ENCODE measurements at regions not wholly inside any gene's neighbourhood (a gene's known extent, or its start where the extent isn't known, plus 50 kb on each side); places are given as distances from the start of the nearest gene placed in this dataset.
"Not testable (repeated sequence)": the region's sequence is repeated elsewhere in the genome, so short reads cannot be mapped to it uniquely, and the experiment has no call there.

GRCh38 chr15:31705076-31705678, 325.1 kb upstream of the CHRNA7 start:
- DNase-seq: not testable (repeated sequence)

GRCh38 chr15:31707944-31708702, 322.2 kb upstream of the CHRNA7 start:
- DNase-seq: not testable (repeated sequence)

GRCh38 chr15:31708703-31709327, 321.5 kb upstream of the CHRNA7 start:
- not testable (repeated sequence) for DNase-seq

GRCh38 chr15:31709479-31709878, 320.8 kb upstream of the CHRNA7 start:
- not testable (repeated sequence) for DNase-seq

GRCh38 chr15:31710806-31711205, 319.5 kb upstream of the CHRNA7 start:
- not testable (repeated sequence) for DNase-seq

- DNase-seq: not testable (repeated sequence)
Measured at GRCh38 chr15:31715208-31715607, 315.1 kb upstream of the CHRNA7 start.

GRCh38 chr15:31718625-31719024, 311.7 kb upstream of the CHRNA7 start:
- DNase-seq: not testable (repeated sequence)

GRCh38 chr15:31719396-31720022, 310.8 kb upstream of the CHRNA7 start:
- DNase-seq: not testable (repeated sequence)

GRCh38 chr15:31723019-31723418, 307.3 kb upstream of the CHRNA7 start:
- DNase-seq: not testable (repeated sequence)

- not testable (repeated sequence) for DNase-seq
Measured at GRCh38 chr15:31724903-31725302, 305.4 kb upstream of the CHRNA7 start.

GRCh38 chr15:31725619-31726018, 304.7 kb upstream of the CHRNA7 start:
- DNase-seq: not testable (repeated sequence)

GRCh38 chr15:31727612-31728011, 302.7 kb upstream of the CHRNA7 start:
- no peak for DNase-seq

GRCh38 chr15:31732726-31733125, 297.6 kb upstream of the CHRNA7 start:
- no peak for DNase-seq

GRCh38 chr15:31733424-31733823, 296.9 kb upstream of the CHRNA7 start:
- no peak for DNase-seq

GRCh38 chr15:31740203-31740602, 290.1 kb upstream of the CHRNA7 start:
- no peak for DNase-seq

- DNase-seq: no peak
Measured at GRCh38 chr15:31745841-31746240, 284.5 kb upstream of the CHRNA7 start.

- no peak for DNase-seq
Measured at GRCh38 chr15:31752065-31752762, 278.1 kb upstream of the CHRNA7 start.

GRCh38 chr15:31752905-31753304, 277.4 kb upstream of the CHRNA7 start:
- DNase-seq: no peak

- DNase-seq: no peak
Measured at GRCh38 chr15:31758126-31758525, 272.2 kb upstream of the CHRNA7 start.

- no peak for DNase-seq
Measured at GRCh38 chr15:31768055-31768454, 262.3 kb upstream of the CHRNA7 start.

- no peak for DNase-seq
Measured at GRCh38 chr15:31774045-31774444, 256.3 kb upstream of the CHRNA7 start.

GRCh38 chr15:31776039-31776438, 254.3 kb upstream of the CHRNA7 start:
- no peak for DNase-seq

- DNase-seq: no peak
Measured at GRCh38 chr15:31781261-31781660, 249.1 kb upstream of the CHRNA7 start.

All from activated CD4-positive, alpha-beta T cell treated with anti-CD3 and anti-CD28 coated beads, Interleukin-2, amount 50 U/mL, for 48 hours (primary cell).